Ishikawa (cell line): ENCODE measurements at regions not wholly inside any gene's neighbourhood (a gene's known extent, or its start where the extent isn't known, plus 50 kb on each side); places are given as distances from the start of the nearest gene placed in this dataset.

ENCODE experiments used
- CEBPB ChIP-seq: IDR thresholded peaks from 2 replicates; pipeline ENCODE4 v1.6.1; 2012
- CREB1 ChIP-seq: IDR thresholded peaks from 2 replicates; pipeline ENCODE4 v1.6.1; 2012; ENCODE audit warnings: low read depth
- EGR1 ChIP-seq: IDR thresholded peaks from 2 replicates; pipeline ENCODE4 v1.6.1; 2012
- EP300 ChIP-seq: IDR thresholded peaks from 2 replicates; pipeline ENCODE4 v1.6.1; 2012; ENCODE audit warnings: borderline replicate concordance
- FOXM1 ChIP-seq: IDR thresholded peaks from 2 replicates; pipeline ENCODE4 v1.6.1; 2012; ENCODE audit warnings: low read depth, borderline replicate concordance
- NFIC ChIP-seq: IDR thresholded peaks from 2 replicates; pipeline ENCODE4 v1.6.1; 2012
- RAD21 ChIP-seq: IDR thresholded peaks from 2 replicates; pipeline ENCODE4 v1.6.1; 2012; ENCODE audit warnings: low read depth
- TAF1 ChIP-seq: IDR thresholded peaks from 2 replicates; pipeline ENCODE4 v1.6.1; 2012; ENCODE audit warnings: low read depth, mild to moderate bottlenecking
- TCF12 ChIP-seq: IDR thresholded peaks from 2 replicates; pipeline ENCODE4 v1.6.1; 2012; ENCODE audit warnings: low read depth
- TEAD4 ChIP-seq: IDR thresholded peaks from 2 replicates; pipeline ENCODE4 v1.6.1; 2012
- YY1 ChIP-seq: IDR thresholded peaks from 2 replicates; pipeline ENCODE4 v1.6.1; 2012; ENCODE audit warnings: low read depth
- ZBTB7A ChIP-seq: IDR thresholded peaks from 2 replicates; pipeline ENCODE4 v1.6.1; 2012; ENCODE audit warnings: low read depth
- TF ChIP-seq, protein P1 (sequence below): IDR thresholded peaks from 2 replicates; pipeline ENCODE4 v1.6.1; 2012
- TF ChIP-seq, protein P2 (sequence below): IDR thresholded peaks from 2 replicates; pipeline ENCODE4 v1.6.1; 2012
- TF ChIP-seq, protein P3 (sequence below): IDR thresholded peaks from 2 replicates; pipeline ENCODE4 v1.6.1; 2012; ENCODE audit warnings: low read depth, mild to moderate bottlenecking

DNA sequence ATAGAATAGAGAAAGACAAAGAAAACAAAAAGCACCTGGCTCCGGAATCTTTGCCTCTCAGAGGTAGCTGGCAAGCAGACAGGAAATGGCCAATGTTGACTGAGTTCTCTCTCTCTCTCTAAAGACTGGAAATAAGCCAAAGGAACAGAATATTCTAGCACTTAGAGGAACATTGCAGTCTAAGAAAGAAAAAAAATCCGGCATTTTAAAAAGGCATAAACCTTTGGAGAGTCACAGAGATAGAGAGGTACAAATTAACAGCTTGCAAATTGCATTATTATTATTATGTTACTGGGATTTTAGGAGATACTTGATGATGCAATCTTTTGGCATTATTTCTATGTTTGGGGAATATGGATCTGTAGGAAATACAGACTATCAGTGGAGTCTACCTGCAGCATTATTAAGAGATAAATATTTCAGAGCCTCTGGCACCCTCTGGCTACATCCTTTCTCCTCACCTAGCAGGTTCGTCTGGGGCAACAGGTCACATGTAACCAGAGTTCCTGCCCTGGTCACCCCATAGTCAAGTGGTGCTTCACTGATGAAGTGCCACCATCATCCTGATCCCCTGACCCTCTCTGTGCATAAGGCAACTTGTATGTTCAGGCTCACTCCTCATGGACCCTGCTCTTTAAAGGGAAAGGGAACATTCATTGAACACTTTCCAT, 318.9 kb upstream of the ACVR2A start:
- TF ChIP-seq NFIC, result peak; percentile 21; the same call in 1 of the 2 replicates
- no peak for TF ChIP-seq CEBPB

DNA sequence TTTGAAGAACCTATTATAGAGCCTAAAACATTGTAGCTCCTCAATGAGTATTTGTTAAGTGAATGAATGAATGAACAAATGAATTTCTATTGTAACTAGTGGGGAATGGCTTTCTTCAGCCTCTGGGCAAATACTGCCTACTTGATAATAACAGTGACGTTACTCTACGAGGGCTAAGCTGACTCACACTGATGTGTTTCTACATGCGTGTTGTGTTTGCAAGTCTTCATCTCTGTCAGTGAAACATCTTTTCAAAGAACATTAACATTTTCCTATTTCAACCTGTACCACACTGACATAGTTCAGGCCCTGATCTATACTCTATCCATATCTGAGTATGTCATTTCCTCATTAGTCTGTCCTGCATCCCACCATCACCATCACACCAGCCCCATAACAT, 319.9 kb upstream of the ACVR2A start:
- TF ChIP-seq, protein P1, sequence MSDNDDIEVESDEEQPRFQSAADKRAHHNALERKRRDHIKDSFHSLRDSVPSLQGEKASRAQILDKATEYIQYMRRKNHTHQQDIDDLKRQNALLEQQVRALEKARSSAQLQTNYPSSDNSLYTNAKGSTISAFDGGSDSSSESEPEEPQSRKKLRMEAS, result no peak
- TF ChIP-seq, protein P2, sequence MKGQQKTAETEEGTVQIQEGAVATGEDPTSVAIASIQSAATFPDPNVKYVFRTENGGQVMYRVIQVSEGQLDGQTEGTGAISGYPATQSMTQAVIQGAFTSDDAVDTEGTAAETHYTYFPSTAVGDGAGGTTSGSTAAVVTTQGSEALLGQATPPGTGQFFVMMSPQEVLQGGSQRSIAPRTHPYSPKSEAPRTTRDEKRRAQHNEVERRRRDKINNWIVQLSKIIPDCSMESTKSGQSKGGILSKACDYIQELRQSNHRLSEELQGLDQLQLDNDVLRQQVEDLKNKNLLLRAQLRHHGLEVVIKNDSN, result no peak
- TF ChIP-seq EP300 (no peak), CREB1 (no peak), TAF1 (no peak), ZBTB7A (no peak), FOXM1 (no peak), TCF12 (no peak), CEBPB (no peak), EGR1 (no peak), NFIC (no peak), RAD21 (no peak), TEAD4 (no peak), YY1 (no peak)
- TF ChIP-seq, protein P3, sequence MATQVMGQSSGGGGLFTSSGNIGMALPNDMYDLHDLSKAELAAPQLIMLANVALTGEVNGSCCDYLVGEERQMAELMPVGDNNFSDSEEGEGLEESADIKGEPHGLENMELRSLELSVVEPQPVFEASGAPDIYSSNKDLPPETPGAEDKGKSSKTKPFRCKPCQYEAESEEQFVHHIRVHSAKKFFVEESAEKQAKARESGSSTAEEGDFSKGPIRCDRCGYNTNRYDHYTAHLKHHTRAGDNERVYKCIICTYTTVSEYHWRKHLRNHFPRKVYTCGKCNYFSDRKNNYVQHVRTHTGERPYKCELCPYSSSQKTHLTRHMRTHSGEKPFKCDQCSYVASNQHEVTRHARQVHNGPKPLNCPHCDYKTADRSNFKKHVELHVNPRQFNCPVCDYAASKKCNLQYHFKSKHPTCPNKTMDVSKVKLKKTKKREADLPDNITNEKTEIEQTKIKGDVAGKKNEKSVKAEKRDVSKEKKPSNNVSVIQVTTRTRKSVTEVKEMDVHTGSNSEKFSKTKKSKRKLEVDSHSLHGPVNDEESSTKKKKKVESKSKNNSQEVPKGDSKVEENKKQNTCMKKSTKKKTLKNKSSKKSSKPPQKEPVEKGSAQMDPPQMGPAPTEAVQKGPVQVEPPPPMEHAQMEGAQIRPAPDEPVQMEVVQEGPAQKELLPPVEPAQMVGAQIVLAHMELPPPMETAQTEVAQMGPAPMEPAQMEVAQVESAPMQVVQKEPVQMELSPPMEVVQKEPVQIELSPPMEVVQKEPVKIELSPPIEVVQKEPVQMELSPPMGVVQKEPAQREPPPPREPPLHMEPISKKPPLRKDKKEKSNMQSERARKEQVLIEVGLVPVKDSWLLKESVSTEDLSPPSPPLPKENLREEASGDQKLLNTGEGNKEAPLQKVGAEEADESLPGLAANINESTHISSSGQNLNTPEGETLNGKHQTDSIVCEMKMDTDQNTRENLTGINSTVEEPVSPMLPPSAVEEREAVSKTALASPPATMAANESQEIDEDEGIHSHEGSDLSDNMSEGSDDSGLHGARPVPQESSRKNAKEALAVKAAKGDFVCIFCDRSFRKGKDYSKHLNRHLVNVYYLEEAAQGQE, result no peak

DNA sequence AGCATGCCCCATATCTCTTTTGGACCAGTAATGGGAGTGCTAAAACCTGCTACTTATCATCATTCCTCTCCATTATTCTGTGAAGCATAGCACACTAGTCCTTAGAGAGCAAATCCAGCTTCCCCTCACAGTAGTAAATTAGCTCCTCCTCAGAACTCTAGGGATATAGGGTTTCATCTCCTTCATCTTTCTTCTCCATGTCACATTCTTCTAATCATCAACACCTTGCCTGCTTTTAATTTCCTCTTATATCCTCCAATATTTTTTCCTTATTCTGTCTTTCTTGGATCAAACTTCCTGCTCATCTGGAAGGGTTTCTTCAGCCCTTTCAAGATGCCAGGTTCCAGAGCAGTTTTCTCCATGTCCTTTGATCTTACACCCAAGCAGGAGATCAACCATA, 321.4 kb upstream of the ACVR2A start:
- TF ChIP-seq EGR1 (no peak), CREB1 (no peak), CEBPB (no peak), NFIC (no peak), TEAD4 (no peak)
- TF ChIP-seq, protein P2, result no peak
- TF ChIP-seq, protein P1, result no peak

DNA sequence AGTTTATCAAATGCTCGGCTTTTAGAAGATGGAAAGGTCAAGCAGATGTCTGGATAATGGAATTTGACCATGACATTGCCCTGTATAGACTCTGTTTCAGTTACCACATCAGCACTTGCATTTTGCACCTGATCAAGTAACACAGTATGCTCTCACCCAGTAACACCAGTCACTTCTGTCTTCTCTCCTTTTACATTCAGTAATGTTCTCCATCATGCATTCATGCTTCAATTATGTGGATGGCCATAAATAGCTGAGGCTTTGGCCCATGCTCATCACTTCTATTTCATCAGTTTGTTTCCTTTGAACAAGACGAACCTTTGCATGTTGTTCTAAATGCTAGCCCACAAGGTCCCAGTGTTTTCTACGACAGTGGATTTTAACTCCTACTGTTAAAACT, 322.9 kb upstream of the ACVR2A start:
- TF ChIP-seq CEBPB, result no peak
- TF ChIP-seq YY1, result no peak
- no peak for TF ChIP-seq TAF1
- TF ChIP-seq CREB1, result no peak
- TF ChIP-seq, protein P2, result no peak
- TF ChIP-seq, protein P3, result no peak
- TF ChIP-seq FOXM1, result no peak
- no peak for TF ChIP-seq TCF12
- TF ChIP-seq ZBTB7A, result no peak
- TF ChIP-seq, protein P1, result no peak
- TF ChIP-seq EP300, result no peak
- TF ChIP-seq RAD21, result no peak

DNA sequence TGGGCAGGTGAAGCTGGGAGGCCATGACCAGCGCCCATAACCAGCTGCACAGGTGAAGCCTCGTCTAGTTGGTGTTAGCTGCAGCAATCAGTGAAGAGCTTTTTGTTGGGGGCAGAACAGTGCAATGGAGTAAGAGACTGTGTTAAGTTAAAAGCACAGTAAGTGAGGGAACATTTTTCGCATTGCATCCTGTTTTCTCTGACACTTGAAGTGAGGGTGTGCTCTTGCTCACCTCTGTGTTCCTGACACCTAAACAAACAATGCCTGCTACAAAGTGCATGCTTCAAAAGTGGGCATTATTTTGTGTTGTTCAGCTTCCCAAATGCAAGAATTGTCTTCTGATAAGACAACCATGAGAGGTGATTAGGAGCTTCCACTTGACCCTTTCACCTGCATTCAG, 324.0 kb upstream of the ACVR2A start:
- TF ChIP-seq EGR1, result no peak
- TF ChIP-seq YY1, result no peak
- TF ChIP-seq, protein P1, result no peak
- TF ChIP-seq CEBPB, result no peak
- no peak for TF ChIP-seq NFIC
- TF ChIP-seq, protein P3, result no peak
- TF ChIP-seq FOXM1, result no peak
- TF ChIP-seq EP300, result no peak
- TF ChIP-seq TAF1, result no peak
- TF ChIP-seq ZBTB7A, result no peak
- no peak for TF ChIP-seq RAD21
- TF ChIP-seq TCF12, result no peak
- TF ChIP-seq, protein P2, result no peak
- TF ChIP-seq CREB1, result no peak
- no peak for TF ChIP-seq TEAD4
